ENCODE measurements at regions not wholly inside any gene's neighbourhood (a gene's known extent, or its start where the extent isn't known, plus 50 kb on each side); places are given as distances from the start of the nearest gene placed in this dataset.

DNA sequence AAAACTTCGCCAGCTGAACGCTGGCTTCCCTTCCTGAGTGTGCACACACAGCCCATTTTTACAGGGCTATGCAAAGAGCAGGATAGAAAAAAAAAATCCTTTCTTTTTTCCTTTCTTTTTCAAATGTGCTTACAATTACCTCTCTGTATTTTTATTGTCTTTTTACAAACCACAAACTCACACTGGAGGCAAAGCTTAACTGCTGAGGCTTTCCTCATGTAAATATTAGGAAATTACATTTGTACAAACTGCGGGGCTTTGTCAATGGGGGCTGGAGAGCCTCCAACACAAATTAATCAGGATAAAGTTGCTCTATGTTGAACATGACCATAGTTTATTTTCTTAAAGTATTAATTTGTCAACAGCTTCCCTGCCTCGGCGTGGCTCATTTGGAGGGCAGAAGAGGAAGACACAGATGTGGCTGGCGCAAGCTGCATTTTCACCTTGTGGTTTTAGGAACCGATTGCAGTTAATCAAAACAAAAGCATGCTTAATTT lies 411.7 kb upstream of the MKI67 start:
- peaks cover 71% of the 10 kb centered on the region for H3K27me3 ChIP-seq (ENCODE audit: insufficient read depth, low read length)
- intact Hi-C loops (cut with micrococcal nuclease): no loop called here
- CTCF ChIA-PET: interaction anchor here (1.5 kb wide), 1 partner anchor 270 kb away, joined by 5 read pairs; no protein-coding TSS in a partner anchor
- no peaks in the 10 kb centered on the region for H3K9me3 ChIP-seq (ENCODE audit: control insufficient read depth in 1 of 2, insufficient read depth in 1 of 2, low read depth in 1 of 2, low read length in 2 of 2)
- POLR2A ChIA-PET: no interaction called here
- no peak overlapping the region for H2AFZ ChIP-seq (ENCODE audit: low read depth, low read length, poor library complexity, severe bottlenecking)
- RAD21 ChIA-PET (ENCODE audit: low non-redundant PET in 1 of 2, low total read pairs in 2 of 2, uncharacterized antibody in 2 of 2, unreplicated experiment in 2 of 2): no interaction called here
- no peaks in the 10 kb centered on the region for H3K4me1 ChIP-seq (ENCODE audit: control insufficient read depth in 1 of 2, insufficient read depth in 2 of 2, low read length in 2 of 2)
- no peak overlapping the region for H3K4me2 ChIP-seq (ENCODE audit: low read length)
- no peak overlapping the region for H3K4me3 ChIP-seq (replicated peaks in 1 of 2; ENCODE audit: low read depth in 1 of 2, low read length in 2 of 2)
- ATAC-seq (no peak), DNase-seq (ENCODE audit: low read depth, low spot score) (no peak)
- no peaks in the 10 kb centered on the region for H3K9me2 ChIP-seq (ENCODE audit: insufficient read depth)
- H3K79me2 ChIP-seq (ENCODE audit: insufficient read depth, low read length): no peaks in the 10 kb centered on the region
- no peaks in the 10 kb centered on the region for H4K20me1 ChIP-seq (ENCODE audit: insufficient read depth)
- no peak overlapping the region for H3K27ac ChIP-seq (ENCODE audit: low read depth, low read length)
- no peak for TF ChIP-seq SRF (IDR thresholded peaks at IDR 0.05; ENCODE audit: low read depth)
- H3K9ac ChIP-seq (ENCODE audit: low read length): no peak overlapping the region
- no peaks in the 10 kb centered on the region for H3K36me3 ChIP-seq (ENCODE audit: control insufficient read depth in 1 of 2, insufficient read depth in 2 of 2, low read length in 2 of 2)
- BruUV-seq (replicated peaks): no TSS peak

- no TSS peak for BruUV-seq (replicated peaks)
- Histone ChIP-seq H3K27me3 (ENCODE audit: insufficient read depth, low read length) (peaks cover 72% of the 10 kb centered on the region), H2AFZ (ENCODE audit: low read depth, low read length, poor library complexity, severe bottlenecking) (no peak overlapping the region), H3K36me3 (ENCODE audit: control insufficient read depth in 1 of 2, insufficient read depth in 2 of 2, low read length in 2 of 2) (no peaks in the 10 kb centered on the region), H3K4me1 (ENCODE audit: control insufficient read depth in 1 of 2, insufficient read depth in 2 of 2, low read length in 2 of 2) (no peaks in the 10 kb centered on the region), H4K20me1 (ENCODE audit: insufficient read depth) (no peaks in the 10 kb centered on the region), H3K79me2 (ENCODE audit: insufficient read depth, low read length) (no peaks in the 10 kb centered on the region), H3K9ac (ENCODE audit: low read length) (no peak overlapping the region), H3K4me2 (ENCODE audit: low read length) (no peak overlapping the region), H3K27ac (ENCODE audit: low read depth, low read length) (no peak overlapping the region), H3K9me3 (ENCODE audit: control insufficient read depth in 1 of 2, insufficient read depth in 1 of 2, low read depth in 1 of 2, low read length in 2 of 2) (no peaks in the 10 kb centered on the region), H3K9me2 (ENCODE audit: insufficient read depth) (no peaks in the 10 kb centered on the region), H3K4me3 (replicated peaks in 1 of 2; ENCODE audit: low read depth in 1 of 2, low read length in 2 of 2) (no peak overlapping the region)
- intact Hi-C loops (cut with micrococcal nuclease): no loop called here
- DNase-seq (ENCODE audit: low read depth, low spot score): no peak
- TF ChIP-seq, protein P1, sequence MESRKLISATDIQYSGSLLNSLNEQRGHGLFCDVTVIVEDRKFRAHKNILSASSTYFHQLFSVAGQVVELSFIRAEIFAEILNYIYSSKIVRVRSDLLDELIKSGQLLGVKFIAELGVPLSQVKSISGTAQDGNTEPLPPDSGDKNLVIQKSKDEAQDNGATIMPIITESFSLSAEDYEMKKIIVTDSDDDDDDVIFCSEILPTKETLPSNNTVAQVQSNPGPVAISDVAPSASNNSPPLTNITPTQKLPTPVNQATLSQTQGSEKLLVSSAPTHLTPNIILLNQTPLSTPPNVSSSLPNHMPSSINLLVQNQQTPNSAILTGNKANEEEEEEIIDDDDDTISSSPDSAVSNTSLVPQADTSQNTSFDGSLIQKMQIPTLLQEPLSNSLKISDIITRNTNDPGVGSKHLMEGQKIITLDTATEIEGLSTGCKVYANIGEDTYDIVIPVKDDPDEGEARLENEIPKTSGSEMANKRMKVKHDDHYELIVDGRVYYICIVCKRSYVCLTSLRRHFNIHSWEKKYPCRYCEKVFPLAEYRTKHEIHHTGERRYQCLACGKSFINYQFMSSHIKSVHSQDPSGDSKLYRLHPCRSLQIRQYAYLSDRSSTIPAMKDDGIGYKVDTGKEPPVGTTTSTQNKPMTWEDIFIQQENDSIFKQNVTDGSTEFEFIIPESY (IDR thresholded peaks at IDR 0.05; ENCODE audit: extremely low read depth, insufficient replicate concordance, low read length): no peak
- TF ChIP-seq REST (IDR thresholded peaks at IDR 0.05; ENCODE audit: low read depth): no peak
- ChIA-PET POLR2A (no interaction called here), RAD21 (ENCODE audit: low non-redundant PET in 1 of 2, low total read pairs in 2 of 2, uncharacterized antibody in 2 of 2, unreplicated experiment in 2 of 2) (no interaction called here), CTCF (no interaction called here)
- ATAC-seq: no peak
Measured at GRCh38 chr10:128538671-128539070, 412.4 kb upstream of the MKI67 start.
